ENCODE measurements at regions not wholly inside any gene's neighbourhood (a gene's known extent, or its start where the extent isn't known, plus 50 kb on each side); places are given as distances from the start of the nearest gene placed in this dataset.

- H3K9me3 ChIP-seq (ENCODE audit: control insufficient read depth, insufficient read depth, low read length), result no peaks in the 10 kb centered on the region
- no peaks in the 10 kb centered on the region for H3K36me3 ChIP-seq (ENCODE audit: control insufficient read depth, insufficient read depth, low read length)
- no peak overlapping the region for H3K9ac ChIP-seq (ENCODE audit: low read depth, low read length)
- H3K4me1 ChIP-seq (ENCODE audit: control insufficient read depth, insufficient read depth, low read length), result no peaks in the 10 kb centered on the region
- H3K27me3 ChIP-seq (ENCODE audit: control insufficient read depth, insufficient read depth, low read length), result no peaks in the 10 kb centered on the region
- no peak overlapping the region for H3K4me3 ChIP-seq (ENCODE audit: low read depth, low read length)
These were observed 154.2 kb upstream of the HMHB1 start for GRCh38 chr5:143657647-143658285.

- no peak overlapping the region for H3K9ac ChIP-seq (ENCODE audit: low read depth, low read length)
- H3K4me3 ChIP-seq (ENCODE audit: low read depth, low read length), result no peak overlapping the region
- H3K4me1 ChIP-seq (ENCODE audit: control insufficient read depth, insufficient read depth, low read length), result no peaks in the 10 kb centered on the region
- no peaks in the 10 kb centered on the region for H3K27me3 ChIP-seq (ENCODE audit: control insufficient read depth, insufficient read depth, low read length)
- no peaks in the 10 kb centered on the region for H3K9me3 ChIP-seq (ENCODE audit: control insufficient read depth, insufficient read depth, low read length)
- H3K36me3 ChIP-seq (ENCODE audit: control insufficient read depth, insufficient read depth, low read length), result no peaks in the 10 kb centered on the region
These were observed 158.1 kb upstream of the HMHB1 start for GRCh38 chr5:143653766-143654282.

DNA sequence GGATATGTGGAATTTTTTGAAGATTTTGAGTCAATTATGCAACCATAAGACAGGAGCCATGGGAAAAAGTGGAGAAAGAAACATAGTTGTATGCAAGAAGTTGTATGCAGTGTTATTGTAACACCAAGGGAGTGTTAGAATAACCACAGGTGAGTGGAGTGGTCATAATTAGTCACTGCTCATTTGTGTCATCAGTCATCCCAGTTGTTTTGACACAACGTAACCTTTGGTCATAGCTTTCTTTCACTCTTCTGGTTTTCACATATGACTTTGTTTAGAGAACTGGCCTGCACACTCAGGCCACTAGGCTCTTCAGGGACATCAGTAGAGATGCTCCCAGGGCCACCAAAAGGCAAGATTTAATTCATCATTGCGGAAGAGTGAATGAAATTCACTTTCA is 158.7 kb upstream of the HMHB1 start:
- Histone ChIP-seq H3K27me3 (ENCODE audit: control insufficient read depth, insufficient read depth, low read length) (no peaks in the 10 kb centered on the region), H3K4me1 (ENCODE audit: control insufficient read depth, insufficient read depth, low read length) (no peaks in the 10 kb centered on the region), H3K9me3 (ENCODE audit: control insufficient read depth, insufficient read depth, low read length) (no peaks in the 10 kb centered on the region), H3K36me3 (ENCODE audit: control insufficient read depth, insufficient read depth, low read length) (no peaks in the 10 kb centered on the region), H3K4me3 (ENCODE audit: low read depth, low read length) (no peak overlapping the region), H3K9ac (ENCODE audit: low read depth, low read length) (no peak overlapping the region)

DNA sequence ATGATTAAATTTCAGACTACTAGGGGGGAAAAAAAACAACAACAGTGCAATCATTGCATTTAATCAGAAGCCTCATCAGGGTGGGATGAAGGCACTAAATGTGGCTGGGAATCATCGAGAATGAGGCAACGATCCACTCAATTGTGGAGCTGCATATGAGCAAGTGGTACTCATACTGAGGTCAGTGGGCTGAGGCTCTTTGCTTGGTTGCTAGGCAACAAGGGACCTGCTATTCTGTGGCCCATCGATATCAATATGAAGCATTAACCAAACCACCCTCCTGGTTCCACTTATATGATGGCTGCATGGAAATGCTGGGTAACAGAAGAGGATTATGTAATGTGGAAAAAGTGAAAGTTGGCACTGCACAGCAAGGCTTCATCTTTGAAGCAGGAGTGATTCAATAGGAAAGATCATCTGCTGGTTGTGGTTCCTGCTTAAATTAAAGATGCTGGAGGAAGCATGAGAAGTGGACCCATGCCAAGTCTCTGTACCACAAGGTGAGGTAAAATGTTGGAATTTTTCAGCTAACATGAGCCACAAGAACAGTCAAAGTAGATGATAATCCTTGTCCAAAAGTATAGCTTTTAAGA is 159.8 kb upstream of the HMHB1 start:
- Histone ChIP-seq H3K9me3 (ENCODE audit: control insufficient read depth, insufficient read depth, low read length) (no peaks in the 10 kb centered on the region), H3K4me3 (ENCODE audit: low read depth, low read length) (no peak overlapping the region), H3K4me1 (ENCODE audit: control insufficient read depth, insufficient read depth, low read length) (no peaks in the 10 kb centered on the region), H3K27me3 (ENCODE audit: control insufficient read depth, insufficient read depth, low read length) (no peaks in the 10 kb centered on the region), H3K9ac (ENCODE audit: low read depth, low read length) (no peak overlapping the region), H3K36me3 (ENCODE audit: control insufficient read depth, insufficient read depth, low read length) (no peaks in the 10 kb centered on the region)

DNA sequence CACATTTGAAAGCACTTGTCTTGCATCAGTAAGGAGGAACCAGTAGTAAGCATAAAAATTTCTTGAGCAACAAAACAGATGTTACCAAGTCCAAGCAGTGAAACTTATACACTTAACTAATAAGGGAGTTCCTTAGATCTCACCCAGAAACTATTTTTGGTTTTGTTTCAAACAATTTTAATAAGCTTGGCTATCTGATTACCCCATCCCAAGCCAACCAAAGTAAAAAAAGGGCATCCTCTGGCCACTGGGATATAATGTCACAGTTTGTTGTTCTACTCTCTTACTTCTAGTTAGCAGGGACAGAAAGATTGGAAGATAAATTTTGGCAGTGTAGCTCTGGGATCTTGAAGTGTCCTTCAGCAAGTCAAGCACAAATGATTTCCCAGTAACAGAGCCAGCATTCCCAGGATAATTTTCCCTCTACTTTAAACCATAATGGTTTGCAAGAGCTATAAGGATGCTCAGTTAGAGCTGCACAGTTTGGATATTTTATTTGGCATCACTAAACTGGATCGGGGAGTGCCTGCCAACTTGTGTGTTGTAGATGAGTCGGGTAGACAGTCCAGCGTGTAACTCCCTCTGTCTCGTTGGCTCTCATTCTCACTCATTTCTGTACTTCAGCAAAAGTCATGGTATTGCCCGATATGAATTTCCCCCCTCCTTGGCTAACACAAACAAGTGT is 161.9 kb upstream of the HMHB1 start:
- H3K9ac ChIP-seq (ENCODE audit: low read depth, low read length), result no peak overlapping the region
- no peaks in the 10 kb centered on the region for H3K36me3 ChIP-seq (ENCODE audit: control insufficient read depth, insufficient read depth, low read length)
- H3K27me3 ChIP-seq (ENCODE audit: control insufficient read depth, insufficient read depth, low read length), result no peaks in the 10 kb centered on the region
- H3K4me3 ChIP-seq (ENCODE audit: low read depth, low read length), result no peak overlapping the region
- H3K9me3 ChIP-seq (ENCODE audit: control insufficient read depth, insufficient read depth, low read length), result no peaks in the 10 kb centered on the region
- no peaks in the 10 kb centered on the region for H3K4me1 ChIP-seq (ENCODE audit: control insufficient read depth, insufficient read depth, low read length)

DNA sequence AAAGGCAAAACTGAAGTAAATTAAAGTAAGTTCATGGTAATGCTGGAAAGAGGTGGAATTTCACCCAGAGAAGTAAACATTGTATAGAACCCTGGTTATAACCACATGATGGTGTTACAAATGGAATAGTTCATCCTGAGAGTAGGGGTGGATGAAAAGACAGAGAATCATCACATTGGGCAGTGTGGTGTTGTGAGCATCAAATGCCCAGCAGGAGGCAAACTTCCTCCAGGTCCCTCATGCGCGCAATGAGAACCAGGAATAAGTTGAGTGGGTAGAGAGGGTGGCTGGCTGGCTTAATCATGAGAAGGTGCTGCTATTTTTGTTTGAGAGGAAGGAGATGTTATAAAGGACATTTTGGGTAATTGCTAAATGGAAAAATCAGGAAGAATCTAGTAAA is 163.3 kb upstream of the HMHB1 start:
- Histone ChIP-seq H3K36me3 (ENCODE audit: control insufficient read depth, insufficient read depth, low read length) (no peaks in the 10 kb centered on the region), H3K4me3 (ENCODE audit: low read depth, low read length) (no peak overlapping the region), H3K9me3 (ENCODE audit: control insufficient read depth, insufficient read depth, low read length) (no peaks in the 10 kb centered on the region), H3K4me1 (ENCODE audit: control insufficient read depth, insufficient read depth, low read length) (no peaks in the 10 kb centered on the region), H3K9ac (ENCODE audit: low read depth, low read length) (no peak overlapping the region), H3K27me3 (ENCODE audit: control insufficient read depth, insufficient read depth, low read length) (no peaks in the 10 kb centered on the region)

- H3K4me3 ChIP-seq (ENCODE audit: low read depth, low read length), result no peak overlapping the region
- H3K9ac ChIP-seq (ENCODE audit: low read depth, low read length), result no peak overlapping the region
These were observed 165.0 kb upstream of the HMHB1 start for GRCh38 chr5:143646961-143647360.

GRCh38 chr5:143645356-143645755 is 166.6 kb upstream of the HMHB1 start:
- Histone ChIP-seq H3K36me3 (ENCODE audit: control insufficient read depth, insufficient read depth, low read length) (no peaks in the 10 kb centered on the region), H3K4me1 (ENCODE audit: control insufficient read depth, insufficient read depth, low read length) (peaks cover 4% of the 10 kb centered on the region), H3K4me3 (ENCODE audit: low read depth, low read length) (no peak overlapping the region), H3K9ac (ENCODE audit: low read depth, low read length) (no peak overlapping the region), H3K9me3 (ENCODE audit: control insufficient read depth, insufficient read depth, low read length) (no peaks in the 10 kb centered on the region), H3K27me3 (ENCODE audit: control insufficient read depth, insufficient read depth, low read length) (no peaks in the 10 kb centered on the region)

More at GRCh38 chr5:143646961-143647360, 165.0 kb upstream of the HMHB1 start:
- peaks cover under 1% of the 10 kb centered on the region for H3K4me1 ChIP-seq (ENCODE audit: control insufficient read depth, insufficient read depth, low read length)
- H3K9me3 ChIP-seq (ENCODE audit: control insufficient read depth, insufficient read depth, low read length), result no peaks in the 10 kb centered on the region
- no peaks in the 10 kb centered on the region for H3K27me3 ChIP-seq (ENCODE audit: control insufficient read depth, insufficient read depth, low read length)
- no peaks in the 10 kb centered on the region for H3K36me3 ChIP-seq (ENCODE audit: control insufficient read depth, insufficient read depth, low read length)

DNA sequence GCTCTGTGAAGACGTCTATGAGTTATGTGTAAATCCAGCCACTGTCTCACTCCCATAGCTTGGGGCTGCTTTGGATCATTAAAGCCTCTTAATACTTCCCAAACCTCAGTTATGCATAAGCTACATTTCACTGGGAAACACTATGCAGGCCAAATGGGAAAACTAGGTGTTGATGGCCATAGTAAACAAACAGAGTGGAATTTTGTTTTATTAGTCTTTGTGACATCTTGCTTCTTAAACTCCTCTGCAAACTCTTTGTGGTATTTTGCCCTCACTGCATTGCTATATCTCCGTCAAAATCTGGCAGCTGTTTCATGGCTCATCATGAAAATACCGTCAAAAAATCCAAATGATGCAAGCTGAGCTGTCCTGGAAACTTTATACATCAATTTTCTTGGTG is 167.2 kb upstream of the HMHB1 start:
- Histone ChIP-seq H3K27me3 (ENCODE audit: control insufficient read depth, insufficient read depth, low read length) (no peaks in the 10 kb centered on the region), H3K9me3 (ENCODE audit: control insufficient read depth, insufficient read depth, low read length) (no peaks in the 10 kb centered on the region), H3K9ac (ENCODE audit: low read depth, low read length) (no peak overlapping the region), H3K4me3 (ENCODE audit: low read depth, low read length) (no peak overlapping the region), H3K4me1 (ENCODE audit: control insufficient read depth, insufficient read depth, low read length) (peaks cover 4% of the 10 kb centered on the region), H3K36me3 (ENCODE audit: control insufficient read depth, insufficient read depth, low read length) (no peaks in the 10 kb centered on the region)

DNA sequence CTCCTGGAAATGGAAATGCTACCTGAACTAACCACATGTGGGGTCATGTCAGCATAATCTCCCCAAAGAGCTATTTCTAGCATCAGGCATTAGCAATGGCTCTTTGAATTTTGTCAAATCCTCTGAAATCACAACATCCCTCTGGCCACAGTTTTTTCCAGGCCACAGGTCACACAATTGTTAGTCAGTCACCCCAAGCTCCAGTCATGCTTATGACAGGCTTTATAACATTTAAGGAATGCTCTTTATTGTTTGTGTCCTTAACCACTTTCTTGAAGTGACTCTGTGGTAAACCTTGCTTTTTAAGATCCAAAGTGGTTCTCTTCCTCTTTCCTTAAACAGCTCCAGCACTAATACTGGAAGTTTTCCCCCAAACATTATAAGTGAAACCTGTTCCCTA is 169.2 kb upstream of the HMHB1 start:
- H3K4me1 ChIP-seq (ENCODE audit: control insufficient read depth, insufficient read depth, low read length), result peaks cover 4% of the 10 kb centered on the region

DNA sequence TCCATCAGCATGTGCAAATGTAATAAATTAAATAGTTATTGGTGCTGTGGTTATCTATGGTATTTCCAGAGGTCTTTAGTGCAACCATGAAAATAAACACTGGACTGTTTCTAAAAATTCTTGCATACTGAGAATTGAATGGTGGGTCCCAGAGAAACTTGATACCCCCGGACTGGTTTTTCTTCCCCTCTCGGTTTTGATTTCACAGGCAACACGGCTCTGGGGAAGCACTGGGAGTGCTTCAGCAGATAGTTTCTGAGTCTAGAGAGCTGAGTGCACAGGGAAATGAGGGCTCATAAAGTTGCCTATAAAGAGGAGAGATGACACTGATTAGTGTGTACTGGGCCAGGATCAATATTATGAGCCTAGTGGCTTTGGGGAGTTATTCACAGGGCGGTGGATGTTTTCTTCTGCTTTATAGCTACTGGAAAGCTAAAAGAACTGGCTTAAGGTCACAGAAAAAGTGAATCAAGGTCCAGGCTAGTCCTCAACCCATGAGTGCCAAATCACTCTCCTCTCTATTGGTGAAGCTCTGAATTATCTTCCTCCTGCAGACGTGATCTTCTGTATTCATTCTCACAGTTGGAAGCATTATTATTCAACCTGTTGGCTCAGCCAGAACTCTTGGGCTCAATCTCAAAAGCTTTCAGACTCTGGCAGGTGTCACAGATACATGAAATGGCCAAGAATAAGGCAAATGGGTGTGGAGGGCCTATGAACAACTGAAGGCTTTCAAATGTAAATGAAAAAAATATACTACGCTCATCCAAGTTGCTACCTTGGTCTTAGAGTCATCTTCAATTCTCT is 170.2 kb upstream of the HMHB1 start:
- Histone ChIP-seq H3K36me3 (ENCODE audit: control insufficient read depth, insufficient read depth, low read length) (no peaks in the 10 kb centered on the region), H3K4me1 (ENCODE audit: control insufficient read depth, insufficient read depth, low read length) (peaks cover 4% of the 10 kb centered on the region), H3K9ac (ENCODE audit: low read depth, low read length) (no peak overlapping the region), H3K4me3 (ENCODE audit: low read depth, low read length) (no peak overlapping the region), H3K9me3 (ENCODE audit: control insufficient read depth, insufficient read depth, low read length) (no peaks in the 10 kb centered on the region), H3K27me3 (ENCODE audit: control insufficient read depth, insufficient read depth, low read length) (no peaks in the 10 kb centered on the region)

More for the DNA sequence above, 169.2 kb upstream of the HMHB1 start:
- Histone ChIP-seq H3K27me3 (ENCODE audit: control insufficient read depth, insufficient read depth, low read length) (no peaks in the 10 kb centered on the region), H3K9me3 (ENCODE audit: control insufficient read depth, insufficient read depth, low read length) (no peaks in the 10 kb centered on the region), H3K36me3 (ENCODE audit: control insufficient read depth, insufficient read depth, low read length) (no peaks in the 10 kb centered on the region), H3K4me3 (ENCODE audit: low read depth, low read length) (no peak overlapping the region), H3K9ac (ENCODE audit: low read depth, low read length) (no peak overlapping the region)
